Neural progenitor cell (in vitro differentiated cells): ENCODE measurements at regions not wholly inside any gene's neighbourhood (a gene's known extent, or its start where the extent isn't known, plus 50 kb on each side); places are given as distances from the start of the nearest gene placed in this dataset.

Source experiments
- CTCF ChIP-seq: fragments of 200-600 bp; sonication (generic); IDR thresholded peaks from 2 replicates; pipeline ENCODE4 v1.5.1; 2017; ENCODE audit warnings: antibody characterized with exemption, mild to moderate bottlenecking
- EZH2 ChIP-seq: fragments of 200-600 bp; sonication (generic); IDR thresholded peaks from 2 replicates; pipeline ENCODE4 v1.6.1; 2017; ENCODE audit warnings: antibody characterized with exemption, mild to moderate bottlenecking, moderate library complexity

DNA sequence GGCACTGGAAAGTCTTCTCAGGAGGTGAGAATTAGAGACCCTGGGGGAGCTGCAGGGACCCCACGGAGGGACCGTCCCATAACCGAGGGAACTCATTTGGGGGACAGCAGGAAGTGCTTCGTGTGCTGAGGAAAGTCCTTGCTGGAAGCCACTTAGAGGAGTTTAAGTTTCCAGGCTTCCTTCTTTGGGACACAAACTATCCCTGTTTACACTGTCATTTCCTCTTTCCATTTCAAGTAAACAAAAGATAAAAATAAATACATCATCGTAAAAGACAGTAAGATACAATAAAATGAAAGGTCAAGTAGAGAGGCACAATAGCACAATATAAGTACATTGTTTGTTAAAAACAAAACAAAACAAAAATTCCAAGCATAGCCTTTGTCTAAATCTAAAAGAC, 101.2 kb downstream of the TTLL2 start:
- no peak for TF ChIP-seq CTCF
- no peak for TF ChIP-seq EZH2
